ENCODE measurements at regions not wholly inside any gene's neighbourhood (a gene's known extent, or its start where the extent isn't known, plus 50 kb on each side); places are given as distances from the start of the nearest gene placed in this dataset.
A peak's percentile ranks its signal among the peaks of the same experiment; 100 is the strongest.

- no peak for DNase-seq
These were observed 81.6 kb upstream of the FAR2 start for GRCh38 chr12:29067430-29067829.

- DNase-seq, result no peak
These were observed 78.8 kb upstream of the FAR2 start for GRCh38 chr12:29070309-29070708.

- no peak for DNase-seq
These were observed 78.0 kb upstream of the FAR2 start for GRCh38 chr12:29071099-29071498.

GRCh38 chr12:29072631-29073030 is 76.4 kb upstream of the FAR2 start:
- no peak for DNase-seq

GRCh38 chr12:29073631-29074239 is 75.3 kb upstream of the FAR2 start:
- peak; percentile 15 for DNase-seq

GRCh38 chr12:29081101-29081500 is 68.0 kb upstream of the FAR2 start:
- no peak for DNase-seq

GRCh38 chr12:29082522-29082921 is 66.6 kb upstream of the FAR2 start:
- DNase-seq, result no peak

GRCh38 chr12:29086325-29087271 is 62.5 kb upstream of the FAR2 start:
- no peak for DNase-seq

GRCh38 chr12:29088611-29089219 is 60.4 kb upstream of the FAR2 start:
- DNase-seq, result no peak

Data from stimulated activated CD4-positive, alpha-beta T cell treated with anti-CD3 and anti-CD28 coated beads, Interleukin-4, amount 100 ng/mL, for 24 hours (primary cell).